Right renal cortex interstitium (tissue), 3 donors: ENCODE measurements at regions not wholly inside any gene's neighbourhood (a gene's known extent, or its start where the extent isn't known, plus 50 kb on each side); places are given as distances from the start of the nearest gene placed in this dataset.

ENCODE experiments used
- DNase-seq, 3 donors: peaks; one replicate each; pipeline ENCODE4 v3.0.0-alpha.2; 2013; ENCODE audit warnings: low read depth in 3 of 3, low spot score in 2 of 3

GRCh38 chr18:64275593-64276300 is 126.9 kb upstream of the LINC00305 start:
- DNase-seq: no peak

- no peak for DNase-seq
Observed at GRCh38 chr18:64273724-64274123, 124.8 kb upstream of the LINC00305 start.

GRCh38 chr18:64271975-64272659 is 123.2 kb upstream of the LINC00305 start:
- no peak for DNase-seq

GRCh38 chr18:64271246-64271645 is 122.4 kb upstream of the LINC00305 start:
- DNase-seq: no peak

- no peak for DNase-seq
Observed at GRCh38 chr18:64270608-64271007, 121.7 kb upstream of the LINC00305 start.

GRCh38 chr18:64270121-64270520 is 121.2 kb upstream of the LINC00305 start:
- no peak for DNase-seq

GRCh38 chr18:64264171-64264570 is 115.3 kb upstream of the LINC00305 start:
- no peak for DNase-seq

- DNase-seq: no peak
Observed at GRCh38 chr18:64260810-64261209, 111.9 kb upstream of the LINC00305 start.

GRCh38 chr18:64259871-64260270 is 111.0 kb upstream of the LINC00305 start:
- no peak for DNase-seq

GRCh38 chr18:64258111-64258650 is 109.3 kb upstream of the LINC00305 start:
- DNase-seq: no peak

GRCh38 chr18:64254399-64255093 is 105.7 kb upstream of the LINC00305 start:
- no peak for DNase-seq

- no peak for DNase-seq
Observed at GRCh38 chr18:64253873-64254272, 105.0 kb upstream of the LINC00305 start.

GRCh38 chr18:64253222-64253621 is 104.3 kb upstream of the LINC00305 start:
- no peak for DNase-seq

- DNase-seq: no peak
Observed at GRCh38 chr18:64248836-64249235, 99.9 kb upstream of the LINC00305 start.

GRCh38 chr18:64245126-64245861 is 96.4 kb upstream of the LINC00305 start:
- DNase-seq: no peak

- DNase-seq: no peak
Observed at GRCh38 chr18:64244571-64244970, 95.7 kb upstream of the LINC00305 start.

- DNase-seq: no peak
Observed at GRCh38 chr18:64240316-64240715, 91.4 kb upstream of the LINC00305 start.

- DNase-seq: no peak
Observed at GRCh38 chr18:64238076-64238475, 89.2 kb upstream of the LINC00305 start.

GRCh38 chr18:64234321-64234720 is 85.4 kb upstream of the LINC00305 start:
- no peak for DNase-seq

- DNase-seq: no peak
Observed at GRCh38 chr18:64233851-64234250, 85.0 kb upstream of the LINC00305 start.

GRCh38 chr18:64220941-64221340 is 72.1 kb upstream of the LINC00305 start:
- DNase-seq: no peak
